ENCODE measurements at regions not wholly inside any gene's neighbourhood (a gene's known extent, or its start where the extent isn't known, plus 50 kb on each side); places are given as distances from the start of the nearest gene placed in this dataset.
"Not testable (repeated sequence)": the region's sequence is repeated elsewhere in the genome, so short reads cannot be mapped to it uniquely, and the experiment has no call there.

GRCh38 chr4:28388471-28388870 lies 1527.8 kb downstream of the STIM2 start:
- DNase-seq (ENCODE audit: low spot score): no peak

- no peak for DNase-seq (ENCODE audit: low spot score)
These were observed 1531.2 kb downstream of the STIM2 start for GRCh38 chr4:28391877-28392276.

- DNase-seq (ENCODE audit: low spot score): no peak
These were observed 1542.1 kb downstream of the STIM2 start for GRCh38 chr4:28402751-28403150.

GRCh38 chr4:28421221-28421620 lies 1560.6 kb downstream of the STIM2 start:
- no peak for DNase-seq (ENCODE audit: low spot score)

GRCh38 chr4:28426251-28426650 lies 1565.6 kb downstream of the STIM2 start:
- DNase-seq (ENCODE audit: low spot score): no peak

- no peak for DNase-seq (ENCODE audit: low spot score)
These were observed 1566.9 kb downstream of the STIM2 start for GRCh38 chr4:28427306-28428085.

- no peak for DNase-seq (ENCODE audit: low spot score)
These were observed 1571.8 kb downstream of the STIM2 start for GRCh38 chr4:28432348-28433025.

GRCh38 chr4:28435314-28435713 lies 1574.7 kb downstream of the STIM2 start:
- DNase-seq (ENCODE audit: low spot score): no peak

GRCh38 chr4:28436191-28437080 lies 1575.8 kb downstream of the STIM2 start:
- no peak for DNase-seq (ENCODE audit: low spot score)

GRCh38 chr4:28443371-28443770 lies 1582.7 kb downstream of the STIM2 start:
- DNase-seq (ENCODE audit: low spot score): no peak

- no peak for DNase-seq (ENCODE audit: low spot score)
These were observed 1583.3 kb downstream of the STIM2 start for GRCh38 chr4:28443801-28444412.

GRCh38 chr4:28444886-28445496 lies 1584.3 kb downstream of the STIM2 start:
- no peak for DNase-seq (ENCODE audit: low spot score)

- DNase-seq (ENCODE audit: low spot score): no peak
These were observed 1588.4 kb downstream of the STIM2 start for GRCh38 chr4:28449085-28449484.

- DNase-seq (ENCODE audit: low spot score): no peak
These were observed 1590.7 kb downstream of the STIM2 start for GRCh38 chr4:28451346-28451745.

- DNase-seq (ENCODE audit: low spot score): no peak
These were observed 1602.4 kb downstream of the STIM2 start for GRCh38 chr4:28462766-28463700.

- no peak for DNase-seq (ENCODE audit: low spot score)
These were observed 1604.2 kb downstream of the STIM2 start for GRCh38 chr4:28464823-28465222.

- DNase-seq (ENCODE audit: low spot score): not testable (repeated sequence)
These were observed 1606.2 kb downstream of the STIM2 start for GRCh38 chr4:28466886-28467285.

GRCh38 chr4:28469387-28469786 lies 1608.7 kb downstream of the STIM2 start:
- no peak for DNase-seq (ENCODE audit: low spot score)

- DNase-seq (ENCODE audit: low spot score): no peak
These were observed 1609.2 kb downstream of the STIM2 start for GRCh38 chr4:28469886-28470285.

- no peak for DNase-seq (ENCODE audit: low spot score)
These were observed 1614.7 kb downstream of the STIM2 start for GRCh38 chr4:28475381-28475780.

GRCh38 chr4:28479666-28480065 lies 1619.0 kb downstream of the STIM2 start:
- no peak for DNase-seq (ENCODE audit: low spot score)
